ENCODE measurements at regions not wholly inside any gene's neighbourhood (a gene's known extent, or its start where the extent isn't known, plus 50 kb on each side); places are given as distances from the start of the nearest gene placed in this dataset.

DNA sequence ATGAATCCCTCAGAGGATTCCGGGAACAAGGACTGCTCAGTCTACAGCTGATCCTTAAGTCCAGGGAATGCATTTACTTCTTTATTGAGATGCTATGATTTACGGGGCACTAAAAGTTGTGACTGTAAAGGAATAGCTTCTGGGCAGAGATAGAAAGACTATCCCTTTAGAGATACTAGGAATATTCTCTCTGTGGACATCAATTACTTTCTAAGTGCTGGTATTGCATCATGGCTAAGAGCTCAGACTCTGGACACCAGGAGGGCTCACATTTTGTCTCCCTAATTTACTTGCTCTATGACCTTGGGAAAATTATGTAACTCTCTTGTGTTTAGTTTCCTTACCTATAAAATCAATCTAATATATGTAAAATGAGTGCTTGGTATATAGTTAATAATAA lies 131.4 kb downstream of the AKAIN1 start:
- intact Hi-C loops (cut with DNase I) = no loop called here
- Histone ChIP-seq H3K4me3 (replicated peaks in 1 of 3) (no peak overlapping the region), H3K4me1 (no peaks in the 10 kb centered on the region), H3K9me3 (no peaks in the 10 kb centered on the region), H3K27me3 (no peaks in the 10 kb centered on the region), H3K36me3 (no peaks in the 10 kb centered on the region), H3K27ac (no peak overlapping the region)
- DNase-seq = no peak
- WGBS, 2 donors = 83 to 85% methylated on average over 2 of the region's 2 CpGs
- TF ChIP-seq, protein P1, sequence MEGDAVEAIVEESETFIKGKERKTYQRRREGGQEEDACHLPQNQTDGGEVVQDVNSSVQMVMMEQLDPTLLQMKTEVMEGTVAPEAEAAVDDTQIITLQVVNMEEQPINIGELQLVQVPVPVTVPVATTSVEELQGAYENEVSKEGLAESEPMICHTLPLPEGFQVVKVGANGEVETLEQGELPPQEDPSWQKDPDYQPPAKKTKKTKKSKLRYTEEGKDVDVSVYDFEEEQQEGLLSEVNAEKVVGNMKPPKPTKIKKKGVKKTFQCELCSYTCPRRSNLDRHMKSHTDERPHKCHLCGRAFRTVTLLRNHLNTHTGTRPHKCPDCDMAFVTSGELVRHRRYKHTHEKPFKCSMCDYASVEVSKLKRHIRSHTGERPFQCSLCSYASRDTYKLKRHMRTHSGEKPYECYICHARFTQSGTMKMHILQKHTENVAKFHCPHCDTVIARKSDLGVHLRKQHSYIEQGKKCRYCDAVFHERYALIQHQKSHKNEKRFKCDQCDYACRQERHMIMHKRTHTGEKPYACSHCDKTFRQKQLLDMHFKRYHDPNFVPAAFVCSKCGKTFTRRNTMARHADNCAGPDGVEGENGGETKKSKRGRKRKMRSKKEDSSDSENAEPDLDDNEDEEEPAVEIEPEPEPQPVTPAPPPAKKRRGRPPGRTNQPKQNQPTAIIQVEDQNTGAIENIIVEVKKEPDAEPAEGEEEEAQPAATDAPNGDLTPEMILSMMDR (IDR thresholded peaks at IDR 0.05) = no peak
- no peak for TF ChIP-seq POLR2A (IDR thresholded peaks at IDR 0.05)

DNA sequence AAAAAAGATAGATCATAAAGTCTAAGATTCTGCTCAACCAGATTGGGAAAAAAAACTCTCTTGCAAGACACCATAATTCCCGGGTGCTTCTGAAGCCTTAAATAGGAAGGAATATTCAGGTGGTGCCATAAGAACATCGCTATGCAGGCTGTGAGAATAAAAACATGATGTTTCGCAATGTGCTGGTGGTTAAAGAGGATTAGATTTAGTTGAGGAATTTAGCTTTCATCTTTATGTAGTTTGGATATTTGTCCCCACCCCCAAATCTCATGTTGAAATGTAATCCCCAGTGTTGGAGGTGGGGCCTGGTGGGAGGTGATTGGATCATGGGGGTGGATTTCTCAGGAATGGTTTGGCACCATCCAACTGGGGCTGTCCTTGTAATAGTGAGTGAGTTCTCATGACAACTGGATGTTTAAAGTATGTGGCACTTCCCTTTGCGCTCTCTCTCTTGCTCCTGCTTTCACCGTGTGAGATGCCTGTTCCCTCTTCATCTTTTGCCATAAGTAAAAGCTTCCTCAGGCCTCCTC lies 132.2 kb downstream of the AKAIN1 start:
- Histone ChIP-seq H3K36me3 (no peaks in the 10 kb centered on the region), H3K27ac (no peak overlapping the region), H3K27me3 (no peaks in the 10 kb centered on the region), H3K9me3 (no peaks in the 10 kb centered on the region), H3K4me3 (replicated peaks in 1 of 3) (no peak overlapping the region), H3K4me1 (no peaks in the 10 kb centered on the region)
- WGBS, 2 donors = 83 to 85% methylated on average over 5 of the region's 5 CpGs
- intact Hi-C loops (cut with DNase I) = no loop called here
- DNase-seq = no peak
- TF ChIP-seq POLR2A (IDR thresholded peaks at IDR 0.05) = no peak
- TF ChIP-seq, protein P1 (IDR thresholded peaks at IDR 0.05) = no peak

DNA sequence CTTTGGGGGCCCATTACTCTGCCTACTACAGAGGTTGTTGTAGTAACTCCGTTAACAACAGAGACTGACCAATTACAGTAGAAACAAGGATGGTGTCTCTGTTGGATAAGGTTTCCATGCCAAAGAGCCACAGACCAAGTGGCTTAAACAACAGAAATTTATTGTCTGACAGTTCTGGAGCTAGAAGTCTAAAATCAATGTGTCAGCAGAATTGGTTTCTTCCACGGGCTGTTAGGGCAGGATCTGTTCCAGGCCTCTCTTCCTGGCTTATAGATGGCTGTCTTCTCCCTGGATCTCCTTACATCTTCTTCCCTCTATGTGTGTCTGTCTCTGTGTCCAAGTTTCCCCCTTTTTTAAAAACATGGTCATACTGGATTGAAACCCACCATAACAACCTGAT lies 135.3 kb downstream of the AKAIN1 start:
- 64 to 74% methylated on average over 2 of the region's 2 CpGs for whole genome bisulfite sequencing, 2 donors
- DNase-seq = no peak
- Histone ChIP-seq H3K4me3 (replicated peaks in 1 of 3) (no peak overlapping the region), H3K27me3 (no peaks in the 10 kb centered on the region), H3K27ac (no peak overlapping the region), H3K9me3 (no peaks in the 10 kb centered on the region), H3K36me3 (no peaks in the 10 kb centered on the region), H3K4me1 (no peaks in the 10 kb centered on the region)
- no peak for TF ChIP-seq POLR2A (IDR thresholded peaks at IDR 0.05)
- intact Hi-C loops (cut with DNase I) = no loop called here

DNA sequence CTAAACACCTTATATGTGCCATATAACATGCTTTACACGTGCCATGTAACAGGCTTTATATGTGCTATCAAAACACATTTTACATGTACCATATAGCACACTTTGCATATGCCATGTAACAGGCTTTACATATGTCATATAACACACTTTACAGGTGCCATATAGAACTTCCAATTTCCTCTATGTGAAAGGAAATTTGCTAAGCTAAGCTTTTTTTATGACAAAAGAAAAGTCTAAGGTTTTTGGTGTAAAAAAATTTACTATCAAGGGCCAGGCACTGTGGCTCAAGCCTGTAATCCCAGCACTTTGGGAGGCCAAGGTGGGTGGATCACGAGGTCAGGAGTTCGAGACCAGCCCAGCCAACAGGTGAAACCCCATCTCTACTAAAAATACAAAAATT lies 136.5 kb downstream of the AKAIN1 start:
- no peaks in the 10 kb centered on the region for H3K4me1 ChIP-seq
- no peak overlapping the region for H3K4me3 ChIP-seq (replicated peaks in 1 of 3)
- TF ChIP-seq, protein P1 (IDR thresholded peaks at IDR 0.05) = no peak
- TF ChIP-seq POLR2A (IDR thresholded peaks at IDR 0.05) = no peak
- H3K9me3 ChIP-seq = no peaks in the 10 kb centered on the region
- DNase-seq = no peak
- H3K27ac ChIP-seq = no peak overlapping the region
- H3K27me3 ChIP-seq = no peaks in the 10 kb centered on the region
- WGBS, 2 donors = 85 to 92% methylated on average over 3 of the region's 3 CpGs
- no peaks in the 10 kb centered on the region for H3K36me3 ChIP-seq
- intact Hi-C loops (cut with DNase I) = no loop called here

DNA sequence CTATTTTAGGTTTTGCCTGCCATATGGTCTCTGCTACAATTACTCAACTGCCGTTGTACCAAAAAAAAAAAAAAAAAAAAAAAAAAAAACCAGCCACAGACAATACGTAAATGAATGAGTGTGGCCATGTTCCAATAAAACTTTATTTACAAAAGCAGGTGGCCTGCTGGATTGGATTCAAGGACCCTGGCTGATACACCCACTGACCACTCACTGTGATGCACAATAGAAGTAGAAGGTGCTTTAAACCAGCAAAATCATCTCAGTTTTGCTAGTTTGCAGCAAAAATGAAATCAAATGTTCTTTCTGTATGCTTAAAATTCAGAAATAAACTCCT lies 137.4 kb downstream of the AKAIN1 start:
- Histone ChIP-seq H3K4me3 (replicated peaks in 1 of 3) (no peak overlapping the region), H3K4me1 (no peaks in the 10 kb centered on the region), H3K27me3 (no peaks in the 10 kb centered on the region), H3K27ac (no peak overlapping the region), H3K9me3 (no peaks in the 10 kb centered on the region), H3K36me3 (no peaks in the 10 kb centered on the region)
- intact Hi-C loops (cut with DNase I) = loop anchor here (5.0 kb wide), 1 partner anchor 952 kb away; no protein-coding TSS in a partner anchor
- WGBS, 2 donors = 52 to 77% methylated on average over 2 of the region's 2 CpGs
- DNase-seq = no peak
- no peak for TF ChIP-seq POLR2A (IDR thresholded peaks at IDR 0.05)
- TF ChIP-seq, protein P1 (IDR thresholded peaks at IDR 0.05) = no peak
